ENCODE measurements at regions not wholly inside any gene's neighbourhood (a gene's known extent, or its start where the extent isn't known, plus 50 kb on each side); places are given as distances from the start of the nearest gene placed in this dataset.

DNA sequence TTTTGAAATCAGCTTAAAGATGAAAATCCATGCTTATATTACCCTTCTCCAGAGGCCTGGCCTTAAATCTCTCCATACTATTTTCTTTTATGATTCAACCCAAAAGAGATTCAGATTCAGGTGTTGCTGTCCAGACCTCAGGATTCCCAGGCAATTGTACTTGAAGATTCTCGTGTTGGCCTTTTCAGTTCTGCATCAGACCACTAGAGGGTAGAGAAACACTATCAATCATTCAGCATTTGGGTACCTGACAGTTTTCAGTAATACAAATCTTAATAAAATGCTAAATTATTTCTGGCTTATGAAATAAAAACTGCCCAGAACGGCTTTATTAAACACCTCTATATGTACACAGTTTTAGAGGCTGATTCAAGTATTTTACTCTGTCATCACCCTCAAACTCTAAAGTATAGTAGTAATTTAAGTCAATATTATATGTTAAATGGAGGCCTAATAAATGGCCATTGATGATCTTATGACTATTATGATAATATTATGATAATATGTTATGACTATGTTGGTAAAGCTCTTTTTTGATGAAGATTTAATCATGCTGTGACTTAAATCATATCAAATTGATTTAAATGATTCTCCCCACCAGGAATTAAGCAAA is 301.1 kb downstream of the DUSP6 start:
- no peak overlapping the region for H3K4me3 ChIP-seq (ENCODE audit: low read depth, poor library complexity, severe bottlenecking)
- 0 to 1% methylated on average over 2 of the region's 2 CpGs for WGBS, 2 donors
- TF ChIP-seq, protein P1, sequence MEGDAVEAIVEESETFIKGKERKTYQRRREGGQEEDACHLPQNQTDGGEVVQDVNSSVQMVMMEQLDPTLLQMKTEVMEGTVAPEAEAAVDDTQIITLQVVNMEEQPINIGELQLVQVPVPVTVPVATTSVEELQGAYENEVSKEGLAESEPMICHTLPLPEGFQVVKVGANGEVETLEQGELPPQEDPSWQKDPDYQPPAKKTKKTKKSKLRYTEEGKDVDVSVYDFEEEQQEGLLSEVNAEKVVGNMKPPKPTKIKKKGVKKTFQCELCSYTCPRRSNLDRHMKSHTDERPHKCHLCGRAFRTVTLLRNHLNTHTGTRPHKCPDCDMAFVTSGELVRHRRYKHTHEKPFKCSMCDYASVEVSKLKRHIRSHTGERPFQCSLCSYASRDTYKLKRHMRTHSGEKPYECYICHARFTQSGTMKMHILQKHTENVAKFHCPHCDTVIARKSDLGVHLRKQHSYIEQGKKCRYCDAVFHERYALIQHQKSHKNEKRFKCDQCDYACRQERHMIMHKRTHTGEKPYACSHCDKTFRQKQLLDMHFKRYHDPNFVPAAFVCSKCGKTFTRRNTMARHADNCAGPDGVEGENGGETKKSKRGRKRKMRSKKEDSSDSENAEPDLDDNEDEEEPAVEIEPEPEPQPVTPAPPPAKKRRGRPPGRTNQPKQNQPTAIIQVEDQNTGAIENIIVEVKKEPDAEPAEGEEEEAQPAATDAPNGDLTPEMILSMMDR (IDR thresholded peaks at IDR 0.05), result peak in 1 of 3 donors; percentile 75
- no peak for TF ChIP-seq POLR2A (IDR thresholded peaks at IDR 0.05)
- intact Hi-C loops (cut with DNase I; ENCODE audit: low total_unique reads), result loop anchor here (5.0 kb wide), 2 partner anchors 301 to 406 kb away; partner anchors contain the start of gene DUSP6
- peak in 1 of 2 donors; percentile 42 for DNase-seq (ENCODE audit: low spot score in 2 of 2)

DNA sequence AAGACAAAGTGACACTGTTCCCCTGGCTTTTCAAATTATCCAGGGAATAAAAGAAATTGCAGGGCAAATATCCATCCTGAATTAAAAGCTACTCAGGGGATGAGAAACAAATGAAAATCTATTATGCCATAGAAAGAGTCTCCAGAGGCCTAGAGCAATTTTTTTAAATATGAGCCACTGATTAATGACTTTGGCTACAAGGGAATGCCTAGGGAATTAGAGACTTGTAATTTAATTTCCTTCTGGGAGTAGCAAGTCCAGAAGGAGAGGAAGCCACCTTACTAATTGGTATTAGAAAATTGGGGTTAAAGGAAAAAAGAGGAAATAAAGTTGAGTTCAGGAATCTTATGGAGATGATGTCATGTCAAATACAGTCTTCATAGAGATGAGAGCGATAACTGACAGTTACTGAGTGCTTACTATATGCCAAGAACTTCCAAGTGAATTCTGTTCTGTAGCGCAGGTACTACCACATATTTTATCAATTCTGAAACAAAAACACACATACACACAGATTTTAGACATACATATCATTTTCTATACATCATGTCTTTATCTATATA is 304.4 kb downstream of the DUSP6 start:
- 92 to 96% methylated on average over 2 of the region's 2 CpGs for WGBS, 2 donors
- no peak for DNase-seq (ENCODE audit: low spot score in 2 of 2)
- TF ChIP-seq POLR2A (IDR thresholded peaks at IDR 0.05), result no peak
- TF ChIP-seq, protein P1 (IDR thresholded peaks at IDR 0.05), result no peak
- intact Hi-C loops (cut with DNase I; ENCODE audit: low total_unique reads), result loop anchor here (10.0 kb wide), 1 partner anchor 477 kb away; the partner anchor contains the start of genes GALNT4 and POC1B
- H3K4me3 ChIP-seq (ENCODE audit: low read depth, poor library complexity, severe bottlenecking), result no peak overlapping the region

DNA sequence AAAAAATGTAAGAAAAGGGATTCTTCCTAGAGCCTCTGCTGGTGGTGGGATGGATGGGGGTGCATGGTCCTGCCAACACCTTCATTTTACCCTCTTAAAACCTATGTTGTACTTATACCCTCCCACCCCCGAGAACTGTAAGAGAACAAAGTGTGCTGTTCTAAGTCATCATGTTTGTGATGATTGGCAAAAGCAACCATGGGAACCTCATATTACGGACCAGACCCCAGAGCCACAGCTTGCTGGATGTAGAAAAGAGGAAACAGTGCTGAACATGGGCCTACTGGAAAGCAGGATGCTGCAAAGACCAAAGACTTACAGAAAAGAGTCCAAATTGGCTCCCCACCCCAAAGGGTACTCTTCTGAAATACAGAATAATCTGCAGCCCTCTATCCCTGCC is 311.2 kb downstream of the DUSP6 start:
- no peak for DNase-seq (ENCODE audit: low spot score in 2 of 2)
- H3K4me3 ChIP-seq (ENCODE audit: low read depth, poor library complexity, severe bottlenecking), result no peak overlapping the region
- intact Hi-C loops (cut with DNase I; ENCODE audit: low total_unique reads), result loop anchor here (10.0 kb wide), 1 partner anchor 484 kb away; the partner anchor contains the start of genes GALNT4 and POC1B
- TF ChIP-seq, protein P1 (IDR thresholded peaks at IDR 0.05), result no peak
- no peak for TF ChIP-seq POLR2A (IDR thresholded peaks at IDR 0.05)
- WGBS, 2 donors, result 92 to 94% methylated on average over 2 of the region's 2 CpGs

DNA sequence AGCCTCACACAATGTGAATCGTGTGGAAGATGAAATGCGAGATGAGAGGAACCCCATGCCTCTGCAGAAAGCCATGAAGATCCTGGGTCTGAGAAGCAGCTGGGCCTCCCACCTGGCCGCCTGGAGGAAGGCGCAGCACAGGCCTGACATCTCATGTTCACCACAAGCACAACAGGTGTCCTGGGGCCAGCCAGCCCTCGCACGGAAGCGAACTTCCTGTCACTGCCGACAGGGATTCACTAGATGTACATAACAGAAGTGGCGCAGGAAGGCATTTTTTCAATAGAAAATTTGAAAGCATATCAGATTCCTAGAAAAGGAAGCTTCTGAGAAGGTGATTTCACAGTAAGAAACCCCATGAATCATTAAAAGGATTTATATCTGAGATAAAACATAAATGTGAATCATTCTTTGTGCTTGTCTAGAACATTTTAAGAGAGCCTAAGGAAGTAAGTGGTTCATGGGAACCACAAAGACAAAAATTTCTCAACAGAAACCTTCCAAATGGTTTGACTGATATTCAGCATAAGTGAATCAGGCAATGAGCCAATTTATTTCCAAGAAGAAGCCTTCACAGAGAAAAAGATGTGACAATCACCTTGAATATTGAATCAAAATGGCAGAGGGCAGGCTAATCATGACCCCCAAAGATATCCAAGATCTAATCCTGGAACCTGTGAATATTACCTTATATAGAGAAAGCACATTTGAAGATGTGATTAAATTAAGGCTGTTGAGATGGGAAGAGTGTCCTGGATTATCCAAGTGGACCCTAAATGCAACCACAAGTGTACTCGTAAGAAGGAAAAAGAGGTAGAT is 311.9 kb downstream of the DUSP6 start:
- intact Hi-C loops (cut with DNase I; ENCODE audit: low total_unique reads), result loop anchor here (10.0 kb wide), 1 partner anchor 484 kb away; the partner anchor contains the start of genes GALNT4 and POC1B
- WGBS, 2 donors, result 64 to 70% methylated on average over 10 of the region's 10 CpGs
- no peak for DNase-seq (ENCODE audit: low spot score in 2 of 2)
- TF ChIP-seq, protein P1 (IDR thresholded peaks at IDR 0.05), result no peak
- TF ChIP-seq POLR2A (IDR thresholded peaks at IDR 0.05), result no peak
- no peak overlapping the region for H3K4me3 ChIP-seq (ENCODE audit: low read depth, poor library complexity, severe bottlenecking)

DNA sequence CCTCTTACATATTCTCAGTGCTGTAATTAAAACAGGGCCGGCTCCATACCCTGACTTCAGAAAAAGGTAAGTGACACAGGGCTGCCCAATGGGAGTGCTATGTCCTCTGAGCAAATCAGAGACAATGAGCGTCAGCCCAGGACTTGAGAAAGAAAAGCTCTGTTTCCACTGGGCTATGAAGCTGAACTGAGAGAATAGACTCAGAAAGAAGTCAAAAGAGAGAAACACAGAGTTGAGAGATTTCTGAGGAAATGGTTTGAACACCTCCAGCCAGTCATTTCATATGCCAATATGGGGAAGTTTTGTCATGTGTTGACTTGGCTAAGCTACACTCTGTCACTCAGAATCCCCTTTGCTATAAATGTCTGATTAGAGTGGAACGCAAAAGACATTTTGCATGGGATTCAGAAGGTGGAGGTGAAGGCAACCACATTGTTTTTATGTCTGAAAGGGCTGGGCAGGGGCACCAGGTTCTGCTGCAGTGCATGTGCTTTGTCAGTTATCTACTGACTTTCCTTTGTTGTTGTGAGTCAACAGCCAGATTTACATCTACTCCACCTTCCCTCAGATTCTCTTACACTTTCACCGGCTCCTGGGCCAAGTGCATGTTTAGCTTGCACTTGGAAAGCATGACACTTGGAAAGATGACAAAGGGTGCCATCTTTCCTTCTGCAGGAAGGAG is 313.3 kb downstream of the DUSP6 start:
- no peak overlapping the region for H3K4me3 ChIP-seq (ENCODE audit: low read depth, poor library complexity, severe bottlenecking)
- no peak for TF ChIP-seq POLR2A (IDR thresholded peaks at IDR 0.05)
- TF ChIP-seq, protein P1 (IDR thresholded peaks at IDR 0.05), result no peak
- DNase-seq (ENCODE audit: low spot score in 2 of 2), result no peak
- WGBS, 2 donors, result 76 to 79% methylated on average over 4 of the region's 4 CpGs
- intact Hi-C loops (cut with DNase I; ENCODE audit: low total_unique reads), result no loop called here

Measured in lower leg skin (tissue), 4 donors.